ENCODE measurements at regions not wholly inside any gene's neighbourhood (a gene's known extent, or its start where the extent isn't known, plus 50 kb on each side); places are given as distances from the start of the nearest gene placed in this dataset.
"Not testable (repeated sequence)": the region's sequence is repeated elsewhere in the genome, so short reads cannot be mapped to it uniquely, and the experiment has no call there.

GRCh38 chr12:128026696-128027574 lies 240.0 kb upstream of the TMEM132C start:
- no peak overlapping the region for H3K4me3 ChIP-seq
- H3K9me3 ChIP-seq: no peaks in the 10 kb centered on the region
- no peaks in the 10 kb centered on the region for H3K4me1 ChIP-seq
- TF ChIP-seq CTCF (IDR thresholded peaks at IDR 0.05) (no peak), POLR2A (IDR thresholded peaks at IDR 0.05) (no peak)
- no peak overlapping the region for H3K27ac ChIP-seq
- WGBS (ENCODE audit: insufficient coverage, low coverage, low lambda C conversion rate, missing lambda C conversion rate): 31% methylated on average over 6 of the region's 6 CpGs
- ATAC-seq: no peak
- H3K36me3 ChIP-seq: no peaks in the 10 kb centered on the region
- intact Hi-C loops (cut with DNase I): no loop called here
- DNase-seq: no peak
- no peaks in the 10 kb centered on the region for H3K27me3 ChIP-seq

DNA sequence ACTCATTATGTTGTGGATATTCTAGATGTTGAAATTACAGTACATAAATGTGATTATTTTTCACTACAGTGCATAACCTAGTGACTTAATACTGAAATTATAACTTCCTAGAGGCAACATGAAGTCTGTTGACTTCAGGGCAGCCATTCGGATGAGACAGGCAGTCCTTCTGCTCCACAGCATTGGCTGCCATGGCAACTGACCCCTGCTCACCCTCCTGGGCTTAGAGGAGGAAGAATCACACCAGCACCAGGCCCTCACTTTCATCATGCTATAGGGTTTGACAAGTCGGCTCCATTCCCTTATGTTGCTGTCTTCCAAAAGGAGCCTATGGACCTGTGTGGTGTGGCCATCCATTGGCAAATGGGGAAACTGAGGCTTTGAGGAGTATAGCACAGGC lies 233.5 kb upstream of the TMEM132C start:
- no peak for ATAC-seq

GRCh38 chr12:128040971-128041370 lies 226.0 kb upstream of the TMEM132C start:
- no peak overlapping the region for H3K27ac ChIP-seq
- 68% methylated on average over 4 of the region's 4 CpGs for WGBS (ENCODE audit: insufficient coverage, low coverage, low lambda C conversion rate, missing lambda C conversion rate)
- ATAC-seq: no peak
- H3K36me3 ChIP-seq: no peaks in the 10 kb centered on the region
- intact Hi-C loops (cut with DNase I): no loop called here
- H3K4me3 ChIP-seq: no peak overlapping the region
- H3K4me1 ChIP-seq: no peaks in the 10 kb centered on the region
- no peaks in the 10 kb centered on the region for H3K9me3 ChIP-seq
- TF ChIP-seq CTCF (IDR thresholded peaks at IDR 0.05) (no peak), POLR2A (IDR thresholded peaks at IDR 0.05) (no peak)
- DNase-seq: no peak
- no peaks in the 10 kb centered on the region for H3K27me3 ChIP-seq

More for the DNA sequence above, 233.5 kb upstream of the TMEM132C start:
- no peak overlapping the region for H3K4me3 ChIP-seq
- DNase-seq: no peak
- no peaks in the 10 kb centered on the region for H3K9me3 ChIP-seq
- H3K4me1 ChIP-seq: no peaks in the 10 kb centered on the region
- intact Hi-C loops (cut with DNase I): no loop called here
- H3K27me3 ChIP-seq: no peaks in the 10 kb centered on the region
- H3K36me3 ChIP-seq: no peaks in the 10 kb centered on the region
- WGBS (ENCODE audit: insufficient coverage, low coverage, low lambda C conversion rate, missing lambda C conversion rate): 10% methylated on average over 2 of the region's 2 CpGs
- no peak for TF ChIP-seq POLR2A (IDR thresholded peaks at IDR 0.05)
- no peak for TF ChIP-seq CTCF (IDR thresholded peaks at IDR 0.05)
- no peak overlapping the region for H3K27ac ChIP-seq

GRCh38 chr12:128042283-128042682 lies 224.7 kb upstream of the TMEM132C start:
- H3K36me3 ChIP-seq; H3K27me3 ChIP-seq; H3K9me3 ChIP-seq; ATAC-seq; H3K4me1 ChIP-seq; DNase-seq; H3K27ac ChIP-seq; H3K4me3 ChIP-seq; intact Hi-C loops (cut with DNase I): not testable (repeated sequence)
- WGBS (ENCODE audit: insufficient coverage, low coverage, low lambda C conversion rate, missing lambda C conversion rate): 67% methylated on average over 6 of the region's 10 CpGs

DNA sequence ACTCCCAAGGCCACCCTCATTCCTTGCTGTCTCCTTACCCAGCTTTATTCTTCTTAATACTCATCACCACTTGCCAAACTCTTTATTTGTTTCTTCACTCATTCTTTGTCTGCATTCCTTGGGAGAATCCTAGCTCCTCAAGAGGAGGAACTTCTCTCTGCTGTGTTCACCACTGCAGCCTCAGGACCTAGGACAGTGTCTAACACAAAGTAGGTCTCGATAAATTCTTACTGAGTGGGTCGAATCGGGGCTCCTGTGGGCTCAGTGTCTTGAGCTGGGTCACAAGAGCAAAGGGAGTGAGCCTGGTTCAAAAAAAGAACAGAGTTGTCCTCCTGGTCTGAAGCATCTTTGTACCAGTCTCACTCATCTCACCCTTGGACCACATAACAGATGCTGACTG lies 224.1 kb upstream of the TMEM132C start:
- no peak for ATAC-seq
- Histone ChIP-seq H3K4me1 (no peaks in the 10 kb centered on the region), H3K9me3 (no peaks in the 10 kb centered on the region), H3K36me3 (no peaks in the 10 kb centered on the region), H3K4me3 (no peak overlapping the region), H3K27me3 (no peaks in the 10 kb centered on the region), H3K27ac (no peak overlapping the region)
- intact Hi-C loops (cut with DNase I): no loop called here
- TF ChIP-seq CTCF (IDR thresholded peaks at IDR 0.05): no peak
- no peak for TF ChIP-seq POLR2A (IDR thresholded peaks at IDR 0.05)
- 35% methylated on average over 2 of the region's 3 CpGs for WGBS (ENCODE audit: insufficient coverage, low coverage, low lambda C conversion rate, missing lambda C conversion rate)
- no peak for DNase-seq
